ENCODE measurements at regions not wholly inside any gene's neighbourhood (a gene's known extent, or its start where the extent isn't known, plus 50 kb on each side); places are given as distances from the start of the nearest gene placed in this dataset.

DNA sequence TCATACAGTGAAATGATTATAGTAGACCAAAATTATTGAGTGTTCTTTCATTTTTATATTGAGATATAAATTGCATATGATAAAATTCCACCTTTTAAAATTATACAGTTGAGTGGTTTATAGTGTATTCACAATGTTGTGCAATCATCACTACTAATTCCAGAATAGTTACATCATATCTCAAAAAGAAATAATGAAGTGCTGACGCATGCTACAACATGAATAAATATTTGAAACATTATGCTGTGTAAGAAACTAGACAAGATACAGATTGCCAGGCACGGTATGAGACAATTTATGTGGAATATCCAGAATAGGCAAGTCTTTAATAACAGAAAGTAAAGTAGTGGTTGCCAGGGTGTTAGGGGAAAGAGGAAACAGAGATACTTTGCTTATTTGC is 871.7 kb downstream of the FAM133A start (continued):
- TF ChIP-seq CHD7 (IDR thresholded peaks at IDR 0.05; ENCODE audit: insufficient replicate concordance, low read length) (no peak), TAF1 (IDR thresholded peaks at IDR 0.05; ENCODE audit: low read depth, low read length) (no peak), CEBPB (IDR thresholded peaks at IDR 0.05; ENCODE audit: low read depth, low read length) (no peak)

Measured in H1 (cell line).